Natural killer cell (primary cell): ENCODE measurements at regions not wholly inside any gene's neighbourhood (a gene's known extent, or its start where the extent isn't known, plus 50 kb on each side); places are given as distances from the start of the nearest gene placed in this dataset.

Source experiments
- ATAC-seq, 3 donors: fragments of 150-1000 bp in 2 of 3; fragments of 200-7000 bp in 1 of 3; cut with Tn5 transposase; 1 replicate in 1 of 3; 2 replicates in 2 of 3; pipeline ENCODE4 v1.10.0; 2021; ENCODE audit warnings: mild to moderate bottlenecking in 2 of 3, moderate library complexity in 2 of 3
- DNase-seq, 2 donors: peaks; one replicate each; pipeline versions ENCODE4 v3.0.0 to v3.0.0-alpha.2; 2013 to 2021; ENCODE audit warnings: mixed read lengths in 1 of 2
- H3K27ac ChIP-seq: one replicate; pipeline ENCODE4 v1.5.1; 2013; ENCODE audit warnings: mild to moderate bottlenecking, low read length
- H3K27me3 ChIP-seq: one replicate; pipeline ENCODE4 v1.6.1; 2013; ENCODE audit warnings: low read length; ENCODE audit not compliant: control insufficient read depth, insufficient read depth
- H3K36me3 ChIP-seq: one replicate; pipeline ENCODE4 v1.6.1; 2013; ENCODE audit warnings: low read length; ENCODE audit not compliant: control insufficient read depth, insufficient read depth
- H3K4me1 ChIP-seq: one replicate; pipeline ENCODE4 v1.6.1; 2013; ENCODE audit warnings: low read length; ENCODE audit not compliant: control insufficient read depth, insufficient read depth
- H3K4me3 ChIP-seq: one replicate; pipeline ENCODE4 v1.5.1; 2013; ENCODE audit warnings: low read length
- H3K9me3 ChIP-seq: one replicate; pipeline ENCODE4 v1.6.1; 2013; ENCODE audit warnings: low read length; ENCODE audit not compliant: control insufficient read depth, insufficient read depth
- H3K27ac Mint-ChIP-seq, 2 donors: one replicate each; pipeline ENCODE4 v1.8.0; 2022; ENCODE audit warnings: mild to moderate bottlenecking in 2 of 2, mixed read lengths in 2 of 2, moderate library complexity in 1 of 2
- H3K27me3 Mint-ChIP-seq, 2 donors: one replicate each; pipeline ENCODE4 v1.8.0; 2022; ENCODE audit warnings: low read depth in 2 of 2, mixed read lengths in 2 of 2
- H3K36me3 Mint-ChIP-seq: one replicate; pipeline ENCODE4 v1.8.0; 2022; ENCODE audit warnings: mixed read lengths
- H3K4me1 Mint-ChIP-seq, 2 donors: one replicate each; pipeline ENCODE4 v1.8.0; 2022; ENCODE audit warnings: mixed read lengths in 2 of 2
- H3K4me3 Mint-ChIP-seq: one replicate; pipeline ENCODE4 v1.8.0; 2022; ENCODE audit warnings: mild to moderate bottlenecking, moderate library complexity, mixed read lengths
- H3K9me3 Mint-ChIP-seq, 2 donors: one replicate each; pipeline ENCODE4 v1.8.0; 2022; ENCODE audit warnings: mixed read lengths in 2 of 2
- CTCF ChIP-seq: fragments of 200-600 bp; IDR thresholded peaks from one replicate; pipeline ENCODE4 v1.8.0; 2022; ENCODE audit warnings: antibody characterized with exemption
- WGBS: methylation state at CpG from one replicate; pipeline ENCODE4 v1.1.7; 2013; ENCODE audit warnings: missing lambda C conversion rate; ENCODE audit not compliant: insufficient coverage; 5-methylcytosine and 5-hydroxymethylcytosine counted together
- intact Hi-C: fragments of 100-400 bp; cut with micrococcal nuclease; formaldehyde crosslinking; loops from one replicate; pipeline ENCODE4 v1.14.2; 2022

DNA sequence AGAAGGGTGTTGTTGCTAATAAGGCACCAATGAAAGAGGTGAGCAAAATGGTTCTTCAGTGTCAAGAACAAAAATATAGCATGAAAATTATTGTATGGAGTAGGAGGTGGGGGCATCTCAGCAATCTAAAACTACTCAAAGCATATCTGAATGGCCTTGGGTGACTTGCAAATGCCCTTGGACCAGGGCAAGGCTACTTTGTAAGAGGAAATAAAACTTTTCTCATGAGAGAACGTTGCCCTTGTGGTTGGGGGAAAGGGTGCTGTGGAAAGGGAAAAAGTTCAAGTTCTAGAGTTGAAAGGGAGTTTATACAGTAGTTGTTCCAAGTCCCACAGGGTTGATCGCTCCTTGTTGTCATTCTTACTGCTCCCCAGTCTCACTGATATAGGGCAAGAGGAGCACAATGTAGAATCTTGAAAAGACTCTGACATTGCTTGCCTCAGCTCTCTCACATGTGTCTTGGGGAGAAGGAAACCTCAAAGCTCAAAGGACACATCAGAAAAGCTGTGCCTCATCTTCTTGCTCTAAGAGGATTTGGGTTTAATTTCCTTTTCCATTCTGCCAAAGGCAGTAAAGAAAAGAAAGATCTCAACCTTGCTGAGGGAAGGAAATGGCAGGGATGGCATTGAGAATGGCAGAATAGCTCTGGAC, 270.5 kb downstream of the DUSP6 start:
- Mint-ChIP-seq H3K4me3 (no peak overlapping the region), H3K4me1 (peaks cover 0 to 5% of the 10 kb centered on the region in 2 donors), H3K27ac (no peak overlapping the region), H3K27me3 (peaks cover 6 to 7% of the 10 kb centered on the region in 2 donors), H3K36me3 (no peaks in the 10 kb centered on the region), H3K9me3 (no peaks in the 10 kb centered on the region)
- 42% methylated on average over 2 of the region's 2 CpGs for WGBS
- no peak for DNase-seq
- no peak overlapping the region for H3K27ac ChIP-seq
- TF ChIP-seq CTCF = no peak
- no peaks in the 10 kb centered on the region for H3K9me3 ChIP-seq
- H3K36me3 ChIP-seq = no peaks in the 10 kb centered on the region
- H3K4me1 ChIP-seq = no peaks in the 10 kb centered on the region
- no peak for ATAC-seq
- intact Hi-C loops = no loop called here
- H3K4me3 ChIP-seq = no peak overlapping the region
- no peaks in the 10 kb centered on the region for H3K27me3 ChIP-seq

DNA sequence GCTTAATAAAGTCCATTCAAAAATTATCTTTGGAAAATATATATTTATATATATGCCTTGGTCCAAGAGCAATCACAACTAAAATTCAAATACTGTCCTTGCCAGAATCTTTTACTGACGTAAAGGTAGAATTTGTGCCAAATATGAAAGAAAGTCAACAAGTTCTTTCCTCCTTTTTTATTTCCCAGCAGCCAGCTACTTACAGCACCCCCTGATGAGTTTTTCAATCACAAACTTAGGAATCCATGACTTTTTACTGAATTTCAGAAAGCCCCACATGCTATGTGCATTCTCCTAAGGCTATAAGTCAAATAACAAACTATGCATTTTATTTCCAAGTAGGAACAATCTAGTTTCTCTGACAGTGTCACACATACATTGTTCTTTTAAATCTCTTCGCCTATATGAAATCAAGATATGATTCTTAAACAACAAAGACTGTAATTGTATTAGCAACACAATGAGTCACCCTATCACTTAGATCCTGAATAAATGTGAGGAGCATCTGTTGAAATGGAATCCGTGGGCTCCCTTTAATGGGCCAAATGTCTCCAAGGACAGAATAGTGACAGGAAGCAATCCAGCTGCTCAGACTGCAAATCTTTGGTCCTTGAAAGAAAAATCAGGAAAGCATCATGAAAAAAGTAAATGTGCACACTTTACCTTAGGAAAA, 271.4 kb downstream of the DUSP6 start:
- Mint-ChIP-seq H3K27me3 (peaks cover 6 to 7% of the 10 kb centered on the region in 2 donors), H3K27ac (no peak overlapping the region), H3K4me1 (peaks cover 0 to 5% of the 10 kb centered on the region in 2 donors), H3K36me3 (no peaks in the 10 kb centered on the region), H3K9me3 (no peaks in the 10 kb centered on the region), H3K4me3 (no peak overlapping the region)
- H3K27ac ChIP-seq = no peak overlapping the region
- no peak for ATAC-seq
- H3K4me1 ChIP-seq = no peaks in the 10 kb centered on the region
- H3K27me3 ChIP-seq = no peaks in the 10 kb centered on the region
- no peaks in the 10 kb centered on the region for H3K9me3 ChIP-seq
- no peak for TF ChIP-seq CTCF
- 96% methylated on average over 3 of the region's 3 CpGs for WGBS
- intact Hi-C loops = no loop called here
- no peaks in the 10 kb centered on the region for H3K36me3 ChIP-seq
- H3K4me3 ChIP-seq = no peak overlapping the region
- DNase-seq = no peak

DNA sequence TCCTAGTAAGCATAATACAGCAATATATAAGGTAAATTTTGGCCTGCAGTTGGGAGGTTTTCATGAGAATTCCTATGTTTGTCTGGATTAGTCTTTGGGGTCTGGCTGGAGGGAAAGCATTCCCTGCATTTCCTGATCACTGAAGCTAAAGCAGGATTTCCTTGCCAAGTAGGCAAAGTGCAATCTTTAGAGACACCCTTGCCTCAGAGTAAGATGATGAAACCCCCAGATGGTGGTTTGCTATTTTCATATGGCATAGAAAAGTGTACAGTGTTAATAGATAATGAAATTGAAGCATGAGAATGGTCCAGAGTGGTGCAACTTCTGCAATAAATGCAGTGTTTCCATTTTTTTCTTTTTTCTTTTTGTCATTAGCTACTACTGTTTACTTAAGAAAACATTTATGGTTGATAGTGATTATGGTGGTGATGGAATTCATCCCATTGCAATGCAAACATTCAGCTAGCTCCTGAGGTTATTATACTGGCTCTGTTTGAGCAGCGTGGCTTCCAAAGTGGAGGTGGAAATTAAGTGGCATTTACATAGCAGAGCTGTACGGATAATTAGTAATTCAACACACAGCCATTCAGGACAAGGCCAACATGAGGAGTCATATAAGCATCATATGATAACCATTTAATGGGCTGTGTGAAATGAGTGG, 276.3 kb downstream of the DUSP6 start:
- no peak for DNase-seq
- intact Hi-C loops = no loop called here
- Mint-ChIP-seq H3K36me3 (no peaks in the 10 kb centered on the region), H3K9me3 (no peaks in the 10 kb centered on the region), H3K27ac (no peak overlapping the region), H3K27me3 (no peaks in the 10 kb centered on the region), H3K4me3 (no peak overlapping the region), H3K4me1 (no peaks in the 10 kb centered on the region)
- no peak for ATAC-seq
- Histone ChIP-seq H3K4me1 (no peaks in the 10 kb centered on the region), H3K4me3 (no peak overlapping the region), H3K27me3 (no peaks in the 10 kb centered on the region), H3K27ac (no peak overlapping the region), H3K36me3 (no peaks in the 10 kb centered on the region), H3K9me3 (no peaks in the 10 kb centered on the region)
- WGBS = 100% methylated on average over 1 of the region's 2 CpGs
- no peak for TF ChIP-seq CTCF
